Activated CD8-positive, alpha-beta memory T cell treated with anti-CD3 and anti-CD28 coated beads for 48 hours (primary cell): ENCODE measurements at regions not wholly inside any gene's neighbourhood (a gene's known extent, or its start where the extent isn't known, plus 50 kb on each side); places are given as distances from the start of the nearest gene placed in this dataset.

Experiments
- DNase-seq, 3 experiments: peaks; one replicate each; pipeline ENCODE4 v3.0.0-alpha.2; 2020; ENCODE audit warnings: low read depth in 2 of 3, low spot score in 2 of 3

GRCh38 chr5:159777049-159777660 lies 139.1 kb upstream of the ADRA1B start:
- DNase-seq = no peak

GRCh38 chr5:159779481-159779880 lies 136.8 kb upstream of the ADRA1B start:
- DNase-seq = no peak

GRCh38 chr5:159780246-159780645 lies 136.0 kb upstream of the ADRA1B start:
- DNase-seq = no peak

GRCh38 chr5:159781626-159782157 lies 134.6 kb upstream of the ADRA1B start:
- DNase-seq = no peak

- no peak for DNase-seq
These were observed 133.9 kb upstream of the ADRA1B start for GRCh38 chr5:159782197-159782994.

- no peak for DNase-seq
These were observed 133.3 kb upstream of the ADRA1B start for GRCh38 chr5:159782995-159783300.

- no peak for DNase-seq
These were observed 132.5 kb upstream of the ADRA1B start for GRCh38 chr5:159783726-159784247.

GRCh38 chr5:159784993-159785392 lies 131.3 kb upstream of the ADRA1B start:
- no peak for DNase-seq

- DNase-seq = no peak
These were observed 130.6 kb upstream of the ADRA1B start for GRCh38 chr5:159785656-159786055.

GRCh38 chr5:159786201-159786600 lies 130.1 kb upstream of the ADRA1B start:
- DNase-seq = no peak

GRCh38 chr5:159786901-159787691 lies 129.2 kb upstream of the ADRA1B start:
- DNase-seq = no peak

GRCh38 chr5:159787837-159788236 lies 128.4 kb upstream of the ADRA1B start:
- DNase-seq = no peak

GRCh38 chr5:159788835-159789331 lies 127.4 kb upstream of the ADRA1B start:
- no peak for DNase-seq

GRCh38 chr5:159792180-159792579 lies 124.1 kb upstream of the ADRA1B start:
- DNase-seq = no peak

- no peak for DNase-seq
These were observed 118.9 kb upstream of the ADRA1B start for GRCh38 chr5:159797261-159797970.

- DNase-seq = no peak
These were observed 116.6 kb upstream of the ADRA1B start for GRCh38 chr5:159799701-159800100.

GRCh38 chr5:159800131-159800840 lies 116.0 kb upstream of the ADRA1B start:
- DNase-seq = no peak

GRCh38 chr5:159801303-159801702 lies 115.0 kb upstream of the ADRA1B start:
- no peak for DNase-seq

GRCh38 chr5:159802661-159803060 lies 113.6 kb upstream of the ADRA1B start:
- DNase-seq = no peak

GRCh38 chr5:159804121-159804520 lies 112.2 kb upstream of the ADRA1B start:
- no peak for DNase-seq
